ENCODE measurements at regions not wholly inside any gene's neighbourhood (a gene's known extent, or its start where the extent isn't known, plus 50 kb on each side); places are given as distances from the start of the nearest gene placed in this dataset.

- no peak for DNase-seq
These were observed 556.6 kb downstream of the DIAPH3 start for GRCh38 chr13:59607172-59607571.

DNA sequence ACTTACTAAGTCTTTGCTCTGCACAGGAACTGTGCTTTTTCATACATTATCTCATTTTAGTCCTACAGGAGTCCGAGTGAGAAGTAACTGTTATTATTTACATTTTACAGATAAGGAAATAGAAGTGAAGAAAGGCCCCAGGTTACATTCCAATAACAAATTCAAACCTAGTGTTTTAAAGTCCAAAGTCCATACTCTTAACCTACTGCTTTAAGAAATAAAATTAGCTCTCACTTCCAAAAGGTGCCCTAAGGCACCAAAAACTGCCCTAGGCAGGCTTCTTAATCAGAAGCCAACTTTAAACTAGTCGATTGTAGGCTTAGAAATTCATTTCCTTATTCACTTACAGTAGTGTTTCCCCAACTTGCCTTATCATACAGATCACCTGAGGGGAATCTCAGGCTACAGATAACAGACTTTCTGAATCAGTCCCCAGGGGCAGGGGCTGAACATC lies 555.9 kb downstream of the DIAPH3 start:
- peak; percentile 72 for DNase-seq

DNA sequence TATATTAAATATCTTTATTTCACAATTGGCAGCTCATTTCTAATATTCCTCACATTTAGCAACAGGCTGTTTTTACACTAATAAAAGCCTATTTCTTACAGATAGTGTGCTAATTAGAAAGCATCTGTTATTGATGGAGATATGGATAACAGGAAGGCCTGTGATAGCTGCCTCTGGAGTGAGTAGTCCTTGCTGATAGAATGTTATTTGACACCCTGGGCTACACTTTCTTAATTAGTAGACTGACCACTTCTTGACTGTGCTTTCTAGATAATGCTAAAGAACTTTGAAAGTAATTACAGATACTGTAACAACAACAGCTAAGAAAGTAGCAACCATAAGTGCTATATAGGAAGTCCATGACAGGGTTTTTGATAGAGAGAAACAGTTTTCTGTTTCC lies 554.3 kb downstream of the DIAPH3 start:
- DNase-seq, result no peak

Data from NCI-H2171 (cell line).